H9 (cell line): ENCODE measurements at regions not wholly inside any gene's neighbourhood (a gene's known extent, or its start where the extent isn't known, plus 50 kb on each side); places are given as distances from the start of the nearest gene placed in this dataset.

Experiments
- DNase-seq: peaks from one replicate; pipeline ENCODE4 v3.0.0-alpha.2; 2017
- H2AFZ ChIP-seq: one replicate; pipeline ENCODE4 v1.6.1; 2013; ENCODE audit warnings: mild to moderate bottlenecking, low read length, control low read depth, moderate library complexity
- H2AK5ac ChIP-seq: 2 replicates; pipeline ENCODE4 v1.6.1; 2013; ENCODE audit warnings: low read length, control low read depth, mixed read lengths; ENCODE audit not compliant: insufficient read length
- H2BK120ac ChIP-seq: one replicate; pipeline ENCODE4 v1.6.1; 2013; ENCODE audit warnings: low read depth, mild to moderate bottlenecking, low read length, control low read depth, inconsistent platforms; ENCODE audit not compliant: poor library complexity, severe bottlenecking
- H2BK12ac ChIP-seq: 2 replicates; pipeline ENCODE4 v1.6.1; 2013; ENCODE audit warnings: low read length, control low read depth, mixed read lengths, low read depth; ENCODE audit not compliant: insufficient read length
- H2BK15ac ChIP-seq: 2 replicates; pipeline ENCODE4 v1.6.1; 2013; ENCODE audit warnings: low read depth, low read length, control low read depth
- H2BK20ac ChIP-seq: one replicate; pipeline ENCODE4 v1.6.1; 2013; ENCODE audit warnings: low read depth, mild to moderate bottlenecking, low read length, control low read depth, inconsistent platforms; ENCODE audit not compliant: poor library complexity, severe bottlenecking
- H2BK5ac ChIP-seq: 2 replicates; pipeline ENCODE4 v1.6.1; 2013; ENCODE audit warnings: low read length, control low read depth, mixed read lengths; ENCODE audit not compliant: insufficient read length
- H3K14ac ChIP-seq: 2 replicates; pipeline ENCODE4 v1.6.1; 2013; ENCODE audit warnings: low read length, control low read depth; ENCODE audit not compliant: insufficient read depth
- H3K18ac ChIP-seq: 2 replicates; pipeline ENCODE4 v1.6.1; 2013; ENCODE audit warnings: low read depth, mild to moderate bottlenecking, mixed read lengths, low read length, control low read depth; ENCODE audit not compliant: insufficient read length
- H3K23ac ChIP-seq: 2 replicates; pipeline ENCODE4 v1.6.1; 2013; ENCODE audit warnings: low read length, control low read depth, mixed read lengths, low read depth; ENCODE audit not compliant: insufficient read length
- H3K23me2 ChIP-seq: 2 replicates; pipeline ENCODE4 v1.6.1; 2013; ENCODE audit warnings: low read depth, mild to moderate bottlenecking, mixed read lengths, low read length, control low read depth; ENCODE audit not compliant: insufficient read length, poor library complexity, severe bottlenecking
- H3K27ac ChIP-seq: 2 replicates; pipeline ENCODE4 v1.5.1; 2013; ENCODE audit warnings: low read length, control low read depth, mixed read lengths, low read depth; ENCODE audit not compliant: insufficient read length
- H3K27me3 ChIP-seq: 2 replicates; pipeline ENCODE4 v1.6.1; 2013; ENCODE audit warnings: low read length, control low read depth, inconsistent platforms; ENCODE audit not compliant: insufficient read depth
- H3K4ac ChIP-seq: 2 replicates; pipeline ENCODE4 v1.6.1; 2013; ENCODE audit warnings: low read depth, mild to moderate bottlenecking, control low read depth, inconsistent platforms, low read length, moderate library complexity
- H3K4me1 ChIP-seq: 2 replicates; pipeline ENCODE4 v1.6.1; 2013; ENCODE audit warnings: low read length, control low read depth, inconsistent platforms; ENCODE audit not compliant: insufficient read depth
- H3K4me2 ChIP-seq: 2 replicates; pipeline ENCODE4 v1.6.1; 2013; ENCODE audit warnings: low read length, control low read depth, mixed read lengths; ENCODE audit not compliant: insufficient read length, insufficient read depth
- H3K56ac ChIP-seq: 2 replicates; pipeline ENCODE4 v1.6.1; 2013; ENCODE audit warnings: low read depth, mild to moderate bottlenecking, mixed read lengths, low read length, control low read depth; ENCODE audit not compliant: insufficient read length
- H3K79me1 ChIP-seq: 2 replicates; pipeline ENCODE4 v1.6.1; 2013; ENCODE audit warnings: low read depth, mild to moderate bottlenecking, moderate library complexity, low read length, control low read depth, inconsistent platforms; ENCODE audit not compliant: insufficient read depth, poor library complexity, severe bottlenecking
- H3K79me2 ChIP-seq: 2 replicates; pipeline ENCODE4 v1.6.1; 2013; ENCODE audit warnings: low read length, control low read depth, inconsistent platforms; ENCODE audit not compliant: insufficient read depth
- H3K9ac ChIP-seq: 2 replicates; pipeline ENCODE4 v1.6.1; 2013; ENCODE audit warnings: low read length, control low read depth, mixed read lengths; ENCODE audit not compliant: insufficient read length; ENCODE audit errors: extremely low read depth
- H3K9me3 ChIP-seq: one replicate; pipeline ENCODE4 v1.6.1; 2013; ENCODE audit warnings: low read depth, low read length, inconsistent platforms; ENCODE audit not compliant: control insufficient read depth
- H3T11ph ChIP-seq: one replicate; pipeline ENCODE4 v1.6.1; 2013; ENCODE audit warnings: mild to moderate bottlenecking, low read length, control low read depth, inconsistent platforms
- H4K20me1 ChIP-seq: one replicate; pipeline ENCODE4 v1.6.1; 2013; ENCODE audit not compliant: control insufficient read depth, insufficient read length, insufficient read depth
- H4K5ac ChIP-seq: 2 replicates; pipeline ENCODE4 v1.6.1; 2013; ENCODE audit warnings: low read depth, mild to moderate bottlenecking, mixed read lengths, low read length, control low read depth; ENCODE audit not compliant: insufficient read length
- H4K8ac ChIP-seq: replicated peaks from 2 replicates; pipeline ENCODE4 v1.6.1; 2013; ENCODE audit warnings: low read length, control low read depth, mixed read lengths, low read depth; ENCODE audit not compliant: insufficient read length
- H4K91ac ChIP-seq: 2 replicates; pipeline ENCODE4 v1.6.1; 2013; ENCODE audit warnings: low read depth, mild to moderate bottlenecking, moderate library complexity, mixed read lengths, low read length, control low read depth; ENCODE audit not compliant: insufficient read length
- H3K27ac Mint-ChIP-seq, 3 experiments: 2 replicates in 2 of 3; 3 replicates in 1 of 3; pipeline ENCODE4 v1.8.0; 2020 to 2021; ENCODE audit warnings: mixed read lengths in 3 of 3, mild to moderate bottlenecking in 1 of 3, moderate library complexity in 1 of 3
- H3K27me3 Mint-ChIP-seq: 2 replicates; pipeline ENCODE4 v1.8.0; 2021; ENCODE audit warnings: low read depth, mild to moderate bottlenecking, moderate library complexity, mixed read lengths
- H3K36me3 Mint-ChIP-seq, 3 experiments: 2 replicates in 2 of 3; 3 replicates in 1 of 3; pipeline ENCODE4 v1.8.0; 2020 to 2021; ENCODE audit warnings: low read depth in 3 of 3, mixed read lengths in 3 of 3; ENCODE audit not compliant: insufficient read depth in 1 of 3
- H3K4me1 Mint-ChIP-seq, 2 experiments: 2 replicates each; pipeline ENCODE4 v1.8.0; 2020; ENCODE audit warnings: mixed read lengths in 2 of 2
- H3K4me3 Mint-ChIP-seq, 2 experiments: 2 replicates in 1 of 2; 3 replicates in 1 of 2; pipeline ENCODE4 v1.8.0; 2020 to 2021; ENCODE audit warnings: mild to moderate bottlenecking in 2 of 2, mixed read lengths in 2 of 2, moderate library complexity in 1 of 2
- H3K9me3 Mint-ChIP-seq, 2 experiments: 2 replicates in 1 of 2; 3 replicates in 1 of 2; pipeline ENCODE4 v1.8.0; 2020; ENCODE audit warnings: mild to moderate bottlenecking in 2 of 2, mixed read lengths in 2 of 2, moderate library complexity in 1 of 2
- WGBS: extraction: QIAGEN DNeasy Blood & Tissue Kit; methylation state at CpG from one replicate; pipeline ENCODE4 v1.1.7; 2013; ENCODE audit warnings: missing lambda C conversion rate, low lambda C conversion rate, mixed read lengths; ENCODE audit not compliant: insufficient read length; ENCODE audit errors: extremely low coverage; 5-methylcytosine and 5-hydroxymethylcytosine counted together
- TF ChIP-seq, protein P1 (sequence below): fragments of 200-600 bp; sonication (generic); conservative IDR thresholded peaks from 3 replicates; pipeline ENCODE4 v1.8.0; 2021; ENCODE audit warnings: antibody characterized with exemption, mild to moderate bottlenecking

DNA sequence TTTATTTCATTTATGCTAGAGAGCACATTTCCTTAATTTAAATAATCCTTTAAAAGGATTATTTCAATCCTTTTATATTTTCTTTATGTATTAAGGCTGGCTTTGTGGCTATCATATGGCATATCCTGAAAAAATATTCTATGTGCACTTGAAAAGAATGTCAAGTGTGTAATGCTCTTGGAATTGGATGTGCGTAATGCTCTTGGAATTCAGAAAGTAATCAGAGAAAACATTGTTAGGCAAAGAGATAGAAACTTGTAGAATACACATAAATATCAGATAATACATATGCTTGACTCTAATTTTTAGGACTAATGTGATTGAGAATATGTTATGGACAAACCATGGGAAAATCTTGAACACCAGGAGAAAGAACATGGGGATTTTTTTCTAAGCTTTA lies 197.5 kb upstream of the COL3A1 start:
- no peak overlapping the region for H3K4me3 Mint-ChIP-seq
- H3K9me3 Mint-ChIP-seq, result no peaks in the 10 kb centered on the region
- H3K27ac ChIP-seq, result no peak overlapping the region
- no peak overlapping the region for H3K56ac ChIP-seq
- H3K9me3 ChIP-seq, result no peaks in the 10 kb centered on the region
- H3K27ac Mint-ChIP-seq, result no peak overlapping the region
- H3K14ac ChIP-seq, result no peak overlapping the region
- H3K4me2 ChIP-seq, result no peak overlapping the region
- no peak overlapping the region for H4K5ac ChIP-seq
- H3K27me3 Mint-ChIP-seq, result no peaks in the 10 kb centered on the region; the same call in 1 of the 2 replicates
- H2BK12ac ChIP-seq, result no peak overlapping the region
- no peaks in the 10 kb centered on the region for H4K20me1 ChIP-seq
- H2BK5ac ChIP-seq, result no peak overlapping the region
- TF ChIP-seq, protein P1, sequence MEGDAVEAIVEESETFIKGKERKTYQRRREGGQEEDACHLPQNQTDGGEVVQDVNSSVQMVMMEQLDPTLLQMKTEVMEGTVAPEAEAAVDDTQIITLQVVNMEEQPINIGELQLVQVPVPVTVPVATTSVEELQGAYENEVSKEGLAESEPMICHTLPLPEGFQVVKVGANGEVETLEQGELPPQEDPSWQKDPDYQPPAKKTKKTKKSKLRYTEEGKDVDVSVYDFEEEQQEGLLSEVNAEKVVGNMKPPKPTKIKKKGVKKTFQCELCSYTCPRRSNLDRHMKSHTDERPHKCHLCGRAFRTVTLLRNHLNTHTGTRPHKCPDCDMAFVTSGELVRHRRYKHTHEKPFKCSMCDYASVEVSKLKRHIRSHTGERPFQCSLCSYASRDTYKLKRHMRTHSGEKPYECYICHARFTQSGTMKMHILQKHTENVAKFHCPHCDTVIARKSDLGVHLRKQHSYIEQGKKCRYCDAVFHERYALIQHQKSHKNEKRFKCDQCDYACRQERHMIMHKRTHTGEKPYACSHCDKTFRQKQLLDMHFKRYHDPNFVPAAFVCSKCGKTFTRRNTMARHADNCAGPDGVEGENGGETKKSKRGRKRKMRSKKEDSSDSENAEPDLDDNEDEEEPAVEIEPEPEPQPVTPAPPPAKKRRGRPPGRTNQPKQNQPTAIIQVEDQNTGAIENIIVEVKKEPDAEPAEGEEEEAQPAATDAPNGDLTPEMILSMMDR, result no peak
- H3K18ac ChIP-seq, result no peak overlapping the region
- no peaks in the 10 kb centered on the region for H3K4me1 ChIP-seq
- no peaks in the 10 kb centered on the region for H3K4me1 Mint-ChIP-seq
- no peak overlapping the region for H2BK15ac ChIP-seq
- no peak overlapping the region for H2AFZ ChIP-seq
- no peak overlapping the region for H3K4ac ChIP-seq
- H3K27me3 ChIP-seq, result no peaks in the 10 kb centered on the region
- no peaks in the 10 kb centered on the region for H3K36me3 Mint-ChIP-seq
- no peaks in the 10 kb centered on the region for H3K79me1 ChIP-seq
- H3K23ac ChIP-seq, result no peak overlapping the region
- no peak overlapping the region for H3K9ac ChIP-seq
- no peak overlapping the region for H4K8ac ChIP-seq
- H2AK5ac ChIP-seq, result no peak overlapping the region
- no peak overlapping the region for H4K91ac ChIP-seq
- no peaks in the 10 kb centered on the region for H3K23me2 ChIP-seq
- no peak overlapping the region for H3T11ph ChIP-seq
- H2BK20ac ChIP-seq, result no peak overlapping the region
- no peak for DNase-seq
- no peaks in the 10 kb centered on the region for H3K79me2 ChIP-seq
- WGBS, result no CpG with 5 or more reads among the region's 1 CpG
- H2BK120ac ChIP-seq, result no peak overlapping the region
